Midbrain (tissue), 1 donor: ENCODE measurements at regions not wholly inside any gene's neighbourhood (a gene's known extent, or its start where the extent isn't known, plus 50 kb on each side); places are given as distances from the start of the nearest gene placed in this dataset.

ENCODE experiments used
- DNase-seq: peaks from one replicate; lab custom pipeline; 2025; lab: John Stamatoyannopoulos, UW

DNA sequence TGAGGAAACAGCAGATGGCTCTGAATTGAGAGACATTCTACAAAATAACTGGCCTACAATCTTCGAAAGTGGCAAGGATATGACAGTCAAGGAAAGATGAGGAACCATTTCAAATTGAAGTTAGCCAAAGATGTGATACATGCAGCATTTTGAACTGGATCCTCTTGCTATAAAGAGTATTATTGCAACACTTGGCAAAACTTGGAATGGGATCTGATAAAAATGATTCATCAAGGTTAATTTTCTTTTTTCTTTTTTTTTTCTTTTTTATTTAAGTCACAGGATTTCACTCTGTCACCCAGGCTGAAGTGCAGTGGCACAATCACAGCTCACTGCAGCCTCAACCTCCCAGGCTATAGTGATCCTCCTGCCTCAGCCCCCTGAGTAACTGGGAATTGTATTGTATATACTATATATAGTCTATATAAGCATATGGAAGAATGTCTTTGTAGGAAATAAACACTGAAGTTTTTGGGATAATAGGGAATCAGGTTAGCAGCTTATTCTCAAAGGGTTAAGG is 49.8 kb upstream of the GJA8 start:
- DNase-seq: no peak
